Gastroesophageal sphincter (tissue), 4 donors: ENCODE measurements at regions not wholly inside any gene's neighbourhood (a gene's known extent, or its start where the extent isn't known, plus 50 kb on each side); places are given as distances from the start of the nearest gene placed in this dataset.

Experiments
- ATAC-seq: fragments of 150-250 bp; one replicate; pipeline ENCODE4 v1.9.1; 2016; ENCODE audit warnings: mild to moderate bottlenecking, moderate library complexity
- H3K27ac ChIP-seq, 4 donors: fragments of 200-600 bp; sonication (generic) in 3 of 4; 1 replicate in 3 of 4; 2 replicates in 1 of 4; pipeline ENCODE4 v1.5.1; 2016 to 2019
- H3K27me3 ChIP-seq: fragments of 200-600 bp; sonication (generic); one replicate; pipeline ENCODE4 v1.5.1; 2019
- H3K36me3 ChIP-seq, 2 donors: fragments of 200-600 bp; sonication (generic); one replicate each; pipeline ENCODE4 v1.5.1; 2019; ENCODE audit warnings: control low read depth in 1 of 2
- H3K4me1 ChIP-seq, 3 donors: fragments of 200-600 bp; sonication (generic); 1 replicate in 2 of 3; 2 replicates in 1 of 3; pipeline ENCODE4 v1.5.1; 2016 to 2019; ENCODE audit warnings: control low read depth in 2 of 3
- H3K4me3 ChIP-seq, 2 donors: fragments of 200-600 bp; sonication (generic); one replicate each; pipeline ENCODE4 v1.5.1; 2019; ENCODE audit warnings: mild to moderate bottlenecking in 1 of 2, moderate library complexity in 1 of 2
- H3K9me3 ChIP-seq, 3 donors: fragments of 200-600 bp; sonication (generic); one replicate each; pipeline ENCODE4 v1.5.1; 2017 to 2019; ENCODE audit warnings: control low read depth in 2 of 3
- CTCF ChIP-seq, 4 experiments: fragments of 200-600 bp in 2 of 4; fragments of 450-650 bp in 2 of 4; sonication (generic) in 1 of 4; IDR thresholded peaks; one replicate each; pipeline ENCODE4 v1.5.1; 2017 to 2019; ENCODE audit warnings: antibody characterized with exemption in 4 of 4, mild to moderate bottlenecking in 2 of 4, moderate library complexity in 2 of 4
- EP300 ChIP-seq: sonication (generic); formaldehyde crosslinking; IDR thresholded peaks from one replicate; pipeline ENCODE4 v1.6.1; 2017; ENCODE audit warnings: antibody characterized with exemption, mild to moderate bottlenecking
- POLR2A ChIP-seq, 2 donors: fragments of 450-650 bp; IDR thresholded peaks; one replicate each; pipeline ENCODE4 v1.6.1; 2017; ENCODE audit warnings: antibody characterized with exemption in 2 of 2, mild to moderate bottlenecking in 2 of 2, moderate library complexity in 1 of 2
- POLR2AphosphoS5 ChIP-seq: sonication (generic); formaldehyde crosslinking; IDR thresholded peaks from one replicate; pipeline ENCODE4 v1.6.1; 2017; ENCODE audit warnings: antibody characterized with exemption
- WGBS, 2 donors: methylation state at CpG; one replicate each; pipeline ENCODE4 v1.1.5; 2018; ENCODE audit warnings: low coverage in 1 of 2; 5-methylcytosine and 5-hydroxymethylcytosine counted together
- small RNA-seq, 4 donors: library from RNA; depleted of rRNA; stranded (forward); fragments of <200 nt; gene quantifications; one replicate each; pipeline ENCODE3, GENCODE V24; 2016

GRCh38 chr13:71924931-71925330 is 57.9 kb upstream of the DACH1 start:
- Histone ChIP-seq H3K36me3 (no peaks in the 10 kb centered on the region), H3K4me3 (no peak overlapping the region), H3K9me3 (no peaks in the 10 kb centered on the region), H3K27me3 (no peaks in the 10 kb centered on the region), H3K4me1 (no peaks in the 10 kb centered on the region), H3K27ac (no peak overlapping the region)
- ATAC-seq, result no peak
- TF ChIP-seq EP300 (no peak), POLR2A (IDR thresholded peaks at IDR 0.05) (no peak), CTCF (IDR thresholded peaks at IDR 0.05) (no peak), POLR2AphosphoS5 (no peak)
- 68 to 81% methylated on average over 2 of the region's 2 CpGs for WGBS, 2 donors

- no peak for ATAC-seq
- 62 to 71% methylated on average over 1 of the region's 1 CpG for WGBS, 2 donors
- Histone ChIP-seq H3K36me3 (no peaks in the 10 kb centered on the region), H3K27ac (no peak overlapping the region), H3K4me3 (no peak overlapping the region), H3K27me3 (no peaks in the 10 kb centered on the region), H3K9me3 (no peaks in the 10 kb centered on the region), H3K4me1 (no peaks in the 10 kb centered on the region)
- TF ChIP-seq CTCF (IDR thresholded peaks at IDR 0.05) (no peak), EP300 (no peak), POLR2A (IDR thresholded peaks at IDR 0.05) (no peak), POLR2AphosphoS5 (no peak)
Measured at GRCh38 chr13:71922194-71922593, 55.2 kb upstream of the DACH1 start.

Small RNA genes lying in the stretch of these regions (small RNA-seq; reads per million reads assigned to genes)
- gene RF00263 (0 reads per million in 4 donors), gene RF00411 (0 reads per million in 4 donors), gene RF00440 (0 reads per million in 4 donors), gene RF02271 (0 reads per million in 4 donors), gene RPL18AP17 (0 reads per million in 4 donors)
